GM12801 (cell line): ENCODE measurements at regions not wholly inside any gene's neighbourhood (a gene's known extent, or its start where the extent isn't known, plus 50 kb on each side); places are given as distances from the start of the nearest gene placed in this dataset.

Experiments
- TF ChIP-seq, protein P1 (sequence below): IDR thresholded peaks from one replicate; pipeline ENCODE4 v1.5.1; 2011; ENCODE audit warnings: control low read depth; ENCODE audit not compliant: insufficient read length; ENCODE audit errors: extremely low read depth

DNA sequence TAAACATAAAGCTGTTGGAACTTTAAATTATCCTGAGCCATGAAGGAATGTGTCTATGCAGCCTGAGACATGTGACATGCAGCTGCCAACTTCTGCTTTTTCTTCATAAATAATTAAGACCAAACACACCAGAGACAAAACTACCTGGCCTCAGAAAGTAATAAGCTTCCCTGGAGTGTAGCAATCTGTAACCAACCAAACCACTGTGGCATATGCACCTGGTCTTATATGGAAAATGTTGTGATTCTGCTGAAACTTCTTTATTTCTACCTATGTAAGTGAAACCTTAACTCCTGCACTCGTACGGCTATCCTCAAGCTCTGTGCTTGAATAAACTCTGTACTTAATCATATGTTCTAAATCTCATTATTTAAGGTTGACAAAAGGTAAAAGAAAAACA is 515.0 kb downstream of the TMEM182 start:
- TF ChIP-seq, protein P1, sequence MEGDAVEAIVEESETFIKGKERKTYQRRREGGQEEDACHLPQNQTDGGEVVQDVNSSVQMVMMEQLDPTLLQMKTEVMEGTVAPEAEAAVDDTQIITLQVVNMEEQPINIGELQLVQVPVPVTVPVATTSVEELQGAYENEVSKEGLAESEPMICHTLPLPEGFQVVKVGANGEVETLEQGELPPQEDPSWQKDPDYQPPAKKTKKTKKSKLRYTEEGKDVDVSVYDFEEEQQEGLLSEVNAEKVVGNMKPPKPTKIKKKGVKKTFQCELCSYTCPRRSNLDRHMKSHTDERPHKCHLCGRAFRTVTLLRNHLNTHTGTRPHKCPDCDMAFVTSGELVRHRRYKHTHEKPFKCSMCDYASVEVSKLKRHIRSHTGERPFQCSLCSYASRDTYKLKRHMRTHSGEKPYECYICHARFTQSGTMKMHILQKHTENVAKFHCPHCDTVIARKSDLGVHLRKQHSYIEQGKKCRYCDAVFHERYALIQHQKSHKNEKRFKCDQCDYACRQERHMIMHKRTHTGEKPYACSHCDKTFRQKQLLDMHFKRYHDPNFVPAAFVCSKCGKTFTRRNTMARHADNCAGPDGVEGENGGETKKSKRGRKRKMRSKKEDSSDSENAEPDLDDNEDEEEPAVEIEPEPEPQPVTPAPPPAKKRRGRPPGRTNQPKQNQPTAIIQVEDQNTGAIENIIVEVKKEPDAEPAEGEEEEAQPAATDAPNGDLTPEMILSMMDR, result no peak

GRCh38 chr2:103284750-103285149 is 522.9 kb downstream of the TMEM182 start:
- TF ChIP-seq, protein P1, result no peak

- TF ChIP-seq, protein P1, result no peak
Observed at GRCh38 chr2:103285354-103285753, 523.5 kb downstream of the TMEM182 start.

GRCh38 chr2:103287746-103288145 is 525.9 kb downstream of the TMEM182 start:
- TF ChIP-seq, protein P1, result no peak

DNA sequence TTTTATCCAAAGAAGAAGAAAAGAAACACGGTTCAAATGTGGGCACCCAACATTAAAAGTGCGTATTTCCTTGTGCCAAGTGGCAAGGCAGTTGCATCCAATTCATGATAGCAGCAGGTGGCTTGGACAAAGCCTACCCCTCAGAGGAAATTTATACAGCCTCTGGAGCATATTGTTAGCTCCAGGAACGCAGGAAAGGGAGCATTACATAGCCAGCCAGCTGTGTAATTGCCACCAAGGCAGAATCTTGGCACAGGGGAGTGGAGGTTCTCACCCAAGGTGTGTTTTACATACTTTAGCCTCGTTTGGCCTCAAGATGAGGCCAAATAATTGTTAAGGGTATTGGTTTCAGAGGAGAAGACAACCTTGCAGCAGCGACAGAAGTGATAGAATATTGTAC is 526.9 kb downstream of the TMEM182 start:
- TF ChIP-seq, protein P1, result no peak

GRCh38 chr2:103289105-103289725 is 527.4 kb downstream of the TMEM182 start:
- TF ChIP-seq, protein P1, result no peak

DNA sequence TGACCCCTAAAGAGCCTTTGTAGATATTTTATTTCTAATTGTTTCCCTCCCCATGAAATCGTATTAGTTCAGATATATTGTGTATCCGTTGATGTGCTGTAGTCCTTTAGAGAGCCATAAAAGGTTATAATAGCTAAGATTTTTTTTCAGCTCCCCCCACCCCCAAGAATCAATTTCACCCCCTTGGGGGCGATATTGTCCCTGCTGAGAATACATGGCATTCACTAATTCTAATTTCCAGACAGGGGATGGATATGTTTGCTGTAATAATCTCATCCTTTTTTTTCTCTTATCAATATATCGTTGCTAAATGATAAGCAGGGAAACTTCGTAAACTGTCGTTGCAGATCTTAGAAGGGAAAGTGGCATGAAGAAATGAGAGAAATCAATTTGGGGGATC is 530.7 kb downstream of the TMEM182 start:
- TF ChIP-seq, protein P1, result no peak
